Ectodermal cell (in vitro differentiated cells): ENCODE measurements at regions not wholly inside any gene's neighbourhood (a gene's known extent, or its start where the extent isn't known, plus 50 kb on each side); places are given as distances from the start of the nearest gene placed in this dataset.

ENCODE experiments used
- H3K27ac ChIP-seq: 2 replicates; pipeline ENCODE4 v1.7.0; 2013; ENCODE audit warnings: mild to moderate bottlenecking, low read depth, low read length; ENCODE audit not compliant: insufficient read depth, poor library complexity, severe bottlenecking
- H3K27me3 ChIP-seq: 2 replicates; pipeline ENCODE4 v1.7.0; 2013; ENCODE audit warnings: mild to moderate bottlenecking, low read length; ENCODE audit not compliant: insufficient read depth, control insufficient read depth, poor library complexity, severe bottlenecking
- H3K36me3 ChIP-seq: one replicate; pipeline ENCODE4 v1.7.0; 2013; ENCODE audit warnings: low read length; ENCODE audit not compliant: control insufficient read depth, insufficient read depth
- H3K4me1 ChIP-seq: one replicate; pipeline ENCODE4 v1.7.0; 2013; ENCODE audit warnings: low read length; ENCODE audit not compliant: control insufficient read depth, insufficient read depth
- H3K4me3 ChIP-seq: 2 replicates; pipeline ENCODE4 v1.7.0; 2013; ENCODE audit warnings: low read depth, low read length, control low read depth; ENCODE audit not compliant: insufficient read depth
- H3K9me3 ChIP-seq: 2 replicates; pipeline ENCODE4 v1.7.0; 2013; ENCODE audit warnings: mild to moderate bottlenecking, low read length, moderate library complexity; ENCODE audit not compliant: control insufficient read depth
- WGBS, 2 experiments: methylation state at CpG; one replicate each; pipeline ENCODE4 v1.1.7; 2013; ENCODE audit warnings: missing lambda C conversion rate in 2 of 2; 5-methylcytosine and 5-hydroxymethylcytosine counted together

GRCh38 chr2:15786901-15787300 is 153.4 kb upstream of the MYCN start:
- H3K4me3 ChIP-seq: no peak overlapping the region
- H3K9me3 ChIP-seq: no peaks in the 10 kb centered on the region
- WGBS, 2 experiments: 93 to 100% methylated on average over 2 of the region's 2 CpGs
- H3K4me1 ChIP-seq: peaks cover 4% of the 10 kb centered on the region
- no peak overlapping the region for H3K27ac ChIP-seq
- H3K36me3 ChIP-seq: no peaks in the 10 kb centered on the region
- no peaks in the 10 kb centered on the region for H3K27me3 ChIP-seq

DNA sequence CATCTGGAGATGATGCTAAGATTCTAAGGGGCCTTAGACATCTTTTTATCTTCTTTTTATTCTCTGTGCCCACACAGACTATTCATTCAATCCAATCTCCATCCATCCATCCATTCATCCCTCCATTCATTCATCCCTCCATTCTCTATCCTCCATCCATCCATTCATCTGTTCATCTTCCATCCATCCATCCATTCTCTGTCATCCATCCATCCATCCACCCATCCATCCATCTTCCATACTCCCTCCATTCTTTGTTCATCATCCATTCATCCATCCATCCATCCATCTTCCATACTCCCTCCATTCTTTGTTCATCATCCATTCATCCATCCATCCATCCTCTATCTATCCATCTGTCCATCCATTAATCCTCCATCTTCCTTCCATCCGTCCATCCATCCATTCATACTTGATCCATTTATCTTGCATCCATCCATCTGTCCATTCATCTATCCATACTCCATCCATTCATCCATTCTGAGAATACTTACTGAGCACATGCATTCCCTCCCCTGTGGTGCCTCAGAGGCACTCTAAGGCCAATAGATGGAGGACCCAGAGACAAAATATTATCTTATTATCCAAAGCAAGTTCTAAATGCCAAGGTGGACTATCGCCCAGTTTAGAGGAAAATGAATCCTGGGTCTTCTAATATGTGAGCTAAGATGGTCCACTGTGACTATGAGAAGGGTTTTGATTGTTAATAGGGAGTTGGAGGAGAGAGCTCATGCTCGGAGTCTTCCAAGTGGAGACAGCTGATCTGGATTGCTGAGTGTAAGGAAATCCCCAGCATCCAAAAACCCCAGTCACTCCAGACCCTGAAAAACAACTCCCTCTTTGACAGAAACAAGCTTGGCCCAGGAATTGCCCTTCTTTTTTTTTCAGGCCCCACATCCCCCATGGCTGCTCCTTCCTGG is 152.6 kb upstream of the MYCN start:
- 91 to 96% methylated on average over 3 of the region's 3 CpGs for WGBS, 2 experiments
- H3K4me1 ChIP-seq: no peaks in the 10 kb centered on the region
- H3K4me3 ChIP-seq: no peak overlapping the region

GRCh38 chr2:15788455-15788829 is 151.9 kb upstream of the MYCN start:
- no peak overlapping the region for H3K27ac ChIP-seq
- H3K4me3 ChIP-seq: no peak overlapping the region
- no peaks in the 10 kb centered on the region for H3K36me3 ChIP-seq
- 80 to 82% methylated on average over 11 of the region's 11 CpGs for WGBS, 2 experiments
- no peaks in the 10 kb centered on the region for H3K4me1 ChIP-seq
- no peaks in the 10 kb centered on the region for H3K27me3 ChIP-seq
- H3K9me3 ChIP-seq: no peaks in the 10 kb centered on the region

More for the DNA sequence above, 152.6 kb upstream of the MYCN start:
- H3K27me3 ChIP-seq: no peaks in the 10 kb centered on the region
- H3K9me3 ChIP-seq: no peaks in the 10 kb centered on the region
- H3K36me3 ChIP-seq: no peaks in the 10 kb centered on the region
- H3K27ac ChIP-seq: no peak overlapping the region

GRCh38 chr2:15788830-15789229 is 151.5 kb upstream of the MYCN start:
- 93 to 95% methylated on average over 9 of the region's 9 CpGs for WGBS, 2 experiments
- H3K36me3 ChIP-seq: no peaks in the 10 kb centered on the region
- no peaks in the 10 kb centered on the region for H3K4me1 ChIP-seq
- no peaks in the 10 kb centered on the region for H3K9me3 ChIP-seq
- no peak overlapping the region for H3K27ac ChIP-seq
- H3K27me3 ChIP-seq: no peaks in the 10 kb centered on the region
- no peak overlapping the region for H3K4me3 ChIP-seq

DNA sequence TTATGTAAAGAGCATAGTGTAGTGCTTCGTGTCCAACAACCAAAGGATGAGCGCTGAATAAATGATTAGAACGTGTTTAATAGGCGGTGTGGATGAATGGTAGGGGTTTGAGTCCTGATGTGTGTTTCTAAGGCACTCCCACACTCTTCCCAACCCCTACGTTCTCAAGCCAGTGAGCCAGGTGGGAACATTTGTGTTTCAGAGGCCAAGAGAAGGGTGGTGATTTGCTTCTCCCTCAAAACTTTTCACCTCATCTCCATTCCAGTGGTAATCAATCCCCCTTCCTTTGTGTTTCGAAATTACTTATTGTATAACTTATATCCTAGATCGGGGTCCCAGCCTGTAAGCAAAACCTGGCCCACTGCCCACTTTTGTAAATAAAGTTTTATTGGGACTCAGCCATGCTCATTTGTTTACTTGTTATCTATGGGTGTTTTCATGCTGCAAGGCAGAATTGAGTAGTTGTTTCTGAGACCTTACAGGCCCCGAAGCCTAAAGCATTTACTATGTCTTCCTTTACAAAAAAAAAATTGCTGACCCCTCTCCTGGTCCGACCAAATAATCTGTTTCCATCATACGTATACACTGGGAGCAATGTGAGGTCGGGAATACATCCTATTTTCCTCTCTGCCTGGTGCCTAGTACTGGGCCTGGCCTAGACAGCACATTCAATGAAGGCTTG is 150.8 kb upstream of the MYCN start:
- Histone ChIP-seq H3K36me3 (no peaks in the 10 kb centered on the region), H3K4me1 (no peaks in the 10 kb centered on the region), H3K9me3 (no peaks in the 10 kb centered on the region), H3K27ac (no peak overlapping the region), H3K27me3 (no peaks in the 10 kb centered on the region), H3K4me3 (no peak overlapping the region)
- 87 to 90% methylated on average over 11 of the region's 11 CpGs for WGBS, 2 experiments

- Histone ChIP-seq H3K36me3 (no peaks in the 10 kb centered on the region), H3K4me1 (no peaks in the 10 kb centered on the region), H3K27ac (no peak overlapping the region), H3K27me3 (no peaks in the 10 kb centered on the region), H3K9me3 (no peaks in the 10 kb centered on the region), H3K4me3 (no peak overlapping the region)
- WGBS, 2 experiments: 89% methylated on average over 9 of the region's 9 CpGs
Observed at GRCh38 chr2:15790326-15790725, 150.0 kb upstream of the MYCN start.

GRCh38 chr2:15790838-15791237 is 149.5 kb upstream of the MYCN start:
- H3K4me1 ChIP-seq: no peaks in the 10 kb centered on the region
- H3K27ac ChIP-seq: no peak overlapping the region
- 94 to 96% methylated on average over 7 of the region's 7 CpGs for WGBS, 2 experiments
- no peaks in the 10 kb centered on the region for H3K9me3 ChIP-seq
- no peaks in the 10 kb centered on the region for H3K36me3 ChIP-seq
- H3K4me3 ChIP-seq: no peak overlapping the region
- no peaks in the 10 kb centered on the region for H3K27me3 ChIP-seq

GRCh38 chr2:15791294-15791693 is 149.1 kb upstream of the MYCN start:
- no peaks in the 10 kb centered on the region for H3K4me1 ChIP-seq
- H3K27ac ChIP-seq: no peak overlapping the region
- H3K4me3 ChIP-seq: no peak overlapping the region
- 89 to 92% methylated on average over 4 of the region's 4 CpGs for WGBS, 2 experiments
- H3K27me3 ChIP-seq: no peaks in the 10 kb centered on the region
- H3K36me3 ChIP-seq: no peaks in the 10 kb centered on the region
- no peaks in the 10 kb centered on the region for H3K9me3 ChIP-seq

GRCh38 chr2:15792331-15792730 is 148.0 kb upstream of the MYCN start:
- Histone ChIP-seq H3K27me3 (no peaks in the 10 kb centered on the region), H3K9me3 (no peaks in the 10 kb centered on the region), H3K4me1 (no peaks in the 10 kb centered on the region), H3K4me3 (no peak overlapping the region), H3K36me3 (no peaks in the 10 kb centered on the region), H3K27ac (no peak overlapping the region)
- WGBS, 2 experiments: 94 to 96% methylated on average over 8 of the region's 8 CpGs

DNA sequence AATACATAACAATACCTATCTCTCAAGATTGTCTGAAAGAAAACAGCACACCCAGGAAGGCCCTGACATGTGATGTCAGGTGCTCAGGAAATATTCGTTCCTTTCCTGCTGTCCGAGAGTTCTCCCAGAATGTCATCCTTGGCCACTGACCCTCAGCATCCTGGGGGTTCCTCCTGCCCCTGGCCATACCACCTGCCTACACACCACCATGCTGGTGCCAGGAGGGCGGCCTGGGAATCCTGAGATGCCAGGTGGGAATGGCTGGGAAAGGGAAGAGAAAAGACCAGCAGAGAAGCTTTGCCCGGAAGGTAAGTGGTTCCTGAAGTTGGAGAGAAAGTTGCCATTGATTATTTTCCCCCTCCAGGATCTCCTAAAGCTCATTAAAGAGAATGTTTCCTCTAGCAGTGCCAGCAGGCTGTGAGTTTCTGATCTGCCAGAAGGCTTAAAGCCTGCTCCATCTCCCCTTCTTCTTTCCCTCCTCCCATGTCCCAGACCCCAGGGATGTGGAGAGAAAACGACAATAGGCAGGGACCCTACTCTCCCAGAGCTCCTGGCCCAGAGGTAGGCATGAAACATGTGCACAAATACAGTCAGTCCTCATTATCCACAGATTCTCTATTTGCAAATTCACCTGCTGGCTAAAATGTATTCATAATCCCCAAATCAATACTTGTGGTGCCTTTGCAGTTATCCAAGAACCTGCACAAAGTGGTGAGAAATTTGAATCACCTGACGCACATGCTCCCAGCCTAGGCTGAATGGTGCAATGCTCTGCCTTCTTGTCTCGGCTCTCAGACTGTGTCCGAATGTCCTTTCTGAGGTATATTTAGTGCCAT is 147.1 kb upstream of the MYCN start:
- Histone ChIP-seq H3K36me3 (no peaks in the 10 kb centered on the region), H3K27me3 (no peaks in the 10 kb centered on the region), H3K9me3 (no peaks in the 10 kb centered on the region), H3K4me1 (no peaks in the 10 kb centered on the region), H3K27ac (no peak overlapping the region), H3K4me3 (no peak overlapping the region)
- 91 to 94% methylated on average over 7 to 8 of the region's 8 CpGs for WGBS, 2 experiments
